ENCODE measurements at regions not wholly inside any gene's neighbourhood (a gene's known extent, or its start where the extent isn't known, plus 50 kb on each side); places are given as distances from the start of the nearest gene placed in this dataset.

- DNase-seq, result no peak
These were observed 688.1 kb downstream of the BRD1 start for GRCh38 chr22:49139492-49140151.

DNA sequence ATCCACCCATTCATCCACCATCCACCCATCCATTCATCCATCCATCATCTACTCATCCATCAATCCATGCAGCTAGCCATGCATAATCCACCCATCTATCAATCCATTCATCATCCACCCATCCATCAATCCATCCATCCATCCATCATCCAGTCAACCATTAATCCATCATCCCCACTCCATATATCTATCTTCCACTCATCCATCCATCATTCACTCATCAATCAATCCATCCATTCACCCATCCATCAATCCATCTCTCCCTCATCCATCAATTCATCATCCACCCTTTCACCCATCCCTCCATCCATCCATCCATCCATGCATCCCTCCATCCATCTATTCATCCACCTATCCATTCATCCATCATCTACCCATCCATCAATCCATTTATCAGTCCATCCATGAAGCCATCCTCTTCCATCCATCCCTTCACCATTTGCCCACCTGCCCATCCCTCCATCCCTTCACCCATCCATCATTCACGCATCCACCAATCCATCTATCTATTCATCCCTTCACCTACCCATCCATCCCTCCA, 689.4 kb downstream of the BRD1 start:
- no peak for DNase-seq

- no peak for DNase-seq
These were observed 690.4 kb downstream of the BRD1 start for GRCh38 chr22:49137206-49137840.

- DNase-seq, result no peak
These were observed 690.9 kb downstream of the BRD1 start for GRCh38 chr22:49136816-49137180.

GRCh38 chr22:49136041-49136815, 691.4 kb downstream of the BRD1 start:
- DNase-seq, result no peak

DNA sequence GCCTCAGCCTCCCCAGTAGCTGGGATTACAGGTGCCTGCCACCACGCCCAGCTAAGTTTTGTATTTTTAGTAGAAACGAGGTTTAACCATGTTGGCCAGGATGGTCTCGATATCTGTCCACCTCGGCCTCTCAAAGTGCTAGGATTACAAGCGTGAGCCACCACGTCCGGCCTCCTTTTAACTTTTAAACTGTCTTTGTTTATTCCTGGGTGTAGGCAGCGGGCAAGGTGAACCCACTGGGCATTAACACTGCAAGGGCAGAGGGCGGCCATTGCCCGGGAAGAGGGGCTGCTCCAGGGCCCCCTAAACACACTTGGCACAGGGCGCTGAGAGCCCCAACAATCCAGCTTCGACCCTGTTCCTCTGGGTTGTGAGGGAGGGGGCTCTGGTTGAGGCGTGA, 693.6 kb downstream of the BRD1 start:
- DNase-seq, result no peak

- no peak for DNase-seq
These were observed 694.1 kb downstream of the BRD1 start for GRCh38 chr22:49133541-49133940.

- DNase-seq, result no peak
These were observed 695.7 kb downstream of the BRD1 start for GRCh38 chr22:49132009-49132408.

- no peak for DNase-seq
These were observed 697.9 kb downstream of the BRD1 start for GRCh38 chr22:49129736-49130135.

GRCh38 chr22:49128874-49129273, 698.8 kb downstream of the BRD1 start:
- DNase-seq, result no peak

DNA sequence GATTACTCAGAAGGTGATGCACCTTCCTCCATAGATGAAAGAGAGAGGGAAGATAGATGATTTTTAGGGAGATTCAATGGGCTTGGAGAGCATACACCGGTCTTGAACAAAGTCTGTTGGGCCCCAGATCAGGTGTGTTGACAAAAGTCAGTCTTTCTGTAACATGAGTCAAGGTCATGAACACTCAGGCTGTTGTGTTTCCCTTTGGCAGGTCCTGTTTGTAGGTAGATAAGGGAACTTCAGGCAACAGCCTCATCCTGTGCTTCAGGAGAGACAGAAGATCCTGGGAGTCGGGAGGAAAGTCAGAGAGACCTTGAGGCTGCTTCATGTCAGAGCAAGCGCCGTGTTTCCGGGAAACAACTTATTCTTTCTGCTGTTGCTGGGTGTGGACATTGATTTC, 703.1 kb downstream of the BRD1 start:
- DNase-seq, result no peak

DNA sequence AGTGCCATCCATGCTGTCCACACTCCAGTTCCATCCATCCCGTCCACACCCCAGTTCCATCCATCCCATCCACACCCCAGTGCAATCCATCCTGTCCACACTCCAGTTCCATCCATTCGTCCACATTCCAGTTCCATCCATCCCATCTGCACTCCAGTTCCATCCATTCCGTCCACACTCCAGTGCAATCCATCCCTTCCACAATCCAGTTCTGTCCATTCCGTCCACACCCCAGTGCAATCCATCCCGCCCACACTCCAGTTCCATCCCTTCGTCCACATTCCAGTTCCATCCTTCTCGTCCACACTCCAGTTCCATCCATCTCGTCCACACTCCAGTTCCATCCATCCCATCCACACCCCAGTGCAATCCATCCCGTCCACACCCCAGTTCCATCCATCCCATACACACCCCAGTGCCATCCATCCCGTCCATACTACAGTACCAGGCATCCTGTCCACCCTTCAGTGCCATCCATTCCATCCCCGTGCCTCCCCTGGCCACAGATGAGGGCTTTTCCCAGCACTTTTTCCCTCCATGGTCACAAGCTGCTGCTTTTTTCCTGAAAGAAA, 704.0 kb downstream of the BRD1 start:
- no peak for DNase-seq

DNA sequence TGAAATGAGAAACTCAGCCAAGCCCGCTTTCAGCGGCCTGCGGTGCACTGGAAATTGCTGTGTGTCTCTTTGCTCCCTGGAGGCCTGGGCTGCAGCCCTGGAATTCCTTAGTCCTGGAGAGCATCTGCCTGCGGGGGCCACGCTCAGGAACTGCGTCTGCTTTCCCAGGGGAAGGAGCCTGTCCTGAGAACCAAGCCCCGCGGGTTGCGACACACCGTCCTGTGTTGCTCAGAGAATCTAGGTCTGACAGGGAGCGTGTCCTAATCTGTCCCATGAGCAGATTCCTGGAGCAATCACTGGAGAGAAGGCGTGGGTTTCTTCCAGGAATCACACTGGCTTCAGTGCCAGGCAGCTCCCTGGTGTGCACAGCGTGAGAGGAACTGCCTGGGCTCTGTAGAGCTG, 708.1 kb downstream of the BRD1 start:
- DNase-seq, result no peak

DNA sequence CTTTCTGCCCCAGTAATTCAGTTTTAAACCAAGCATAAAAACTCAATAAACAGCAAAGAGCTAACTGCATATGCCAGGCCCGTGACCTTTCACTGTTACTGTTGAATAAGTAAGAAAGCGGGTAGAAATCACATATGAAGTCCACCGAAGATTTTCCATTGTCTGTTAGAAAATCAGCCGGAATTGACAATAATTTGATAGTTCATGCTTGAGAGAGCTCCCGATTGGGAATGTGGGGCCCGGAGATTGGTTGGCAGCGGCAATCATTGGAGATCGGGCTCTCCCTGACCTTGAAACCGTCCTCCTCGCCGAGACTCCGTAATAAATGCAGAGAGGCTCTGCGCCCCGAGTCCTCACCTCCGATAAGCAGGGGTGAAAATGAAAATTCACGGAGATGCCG, 709.6 kb downstream of the BRD1 start:
- no peak for DNase-seq

GRCh38 chr22:49117486-49117885, 710.2 kb downstream of the BRD1 start:
- DNase-seq, result no peak

GRCh38 chr22:49116486-49117120, 711.1 kb downstream of the BRD1 start:
- DNase-seq, result no peak

- no peak for DNase-seq
These were observed 711.7 kb downstream of the BRD1 start for GRCh38 chr22:49116021-49116420.

GRCh38 chr22:49115197-49115596, 712.5 kb downstream of the BRD1 start:
- no peak for DNase-seq

DNA sequence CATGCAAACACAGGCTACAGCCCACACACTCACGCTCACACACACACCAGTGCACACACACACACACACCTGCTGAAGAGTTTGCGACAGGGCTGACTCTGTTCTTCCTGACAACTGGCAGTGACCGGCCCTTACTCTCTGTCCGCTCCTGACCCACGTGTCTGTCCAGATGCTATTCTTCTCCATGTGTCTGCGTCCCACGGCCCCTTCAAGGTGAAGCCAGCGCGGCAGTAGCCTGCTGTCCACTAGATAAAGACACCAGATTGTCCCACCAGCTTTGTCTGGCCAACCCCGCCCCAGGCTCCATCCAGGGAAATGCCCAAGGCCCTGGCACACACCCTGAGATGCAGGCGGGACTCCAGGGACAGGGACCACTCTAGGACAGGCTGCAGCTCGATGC, 713.9 kb downstream of the BRD1 start:
- no peak for DNase-seq

GRCh38 chr22:49112661-49113626, 714.7 kb downstream of the BRD1 start:
- DNase-seq, result no peak

DNA sequence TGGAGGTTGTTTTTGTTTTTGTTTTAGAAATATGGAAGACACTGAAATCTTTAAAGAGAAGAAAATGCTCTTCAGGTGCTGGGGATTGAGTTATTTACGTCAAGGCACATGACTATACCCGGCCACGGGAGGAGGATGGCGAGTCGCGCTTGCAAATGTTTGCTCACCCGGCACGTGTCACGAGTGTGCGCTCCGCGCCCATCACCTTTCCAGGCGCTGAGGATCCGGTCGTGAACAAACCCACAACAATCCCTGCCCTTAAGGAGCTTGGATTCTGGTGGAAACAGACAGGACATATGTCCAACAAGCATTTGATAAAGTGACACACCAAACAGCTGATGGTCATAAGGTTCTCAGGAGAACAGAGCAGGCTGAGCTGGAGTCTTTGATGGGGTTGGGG, 715.5 kb downstream of the BRD1 start:
- DNase-seq, result no peak

DNA sequence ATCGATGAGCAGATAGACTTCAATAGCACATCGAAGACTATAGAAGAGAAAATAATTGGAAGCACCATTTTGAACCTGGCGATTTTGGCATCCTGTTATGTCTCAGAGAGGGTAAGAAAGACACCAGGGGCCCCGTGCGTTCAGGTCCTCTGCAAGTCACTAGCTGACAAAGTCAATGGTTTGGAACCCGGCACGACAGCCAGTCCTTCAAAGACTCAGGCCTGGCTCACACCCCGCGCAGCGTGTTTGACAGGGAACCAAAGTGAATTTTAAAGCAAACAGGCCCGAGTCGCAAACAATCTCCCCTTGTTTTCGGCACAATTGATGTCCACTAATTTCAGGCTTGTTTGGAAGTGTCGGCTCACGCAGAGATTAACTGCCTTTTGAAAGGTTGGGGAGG, 716.6 kb downstream of the BRD1 start:
- DNase-seq, result no peak
